SK-N-SH (cell line): ENCODE measurements at regions not wholly inside any gene's neighbourhood (a gene's known extent, or its start where the extent isn't known, plus 50 kb on each side); places are given as distances from the start of the nearest gene placed in this dataset.

Experiments
- CHD2 ChIP-seq: fragments of 150-350 bp; IDR thresholded peaks from 2 replicates; pipeline ENCODE4 v1.6.1; 2018; ENCODE audit warnings: low read length; ENCODE audit not compliant: partially characterized antibody
- ELF1 ChIP-seq: IDR thresholded peaks from 2 replicates; pipeline ENCODE4 v1.4.0; 2012
- EZH2phosphoT487 ChIP-seq: fragments of 200-600 bp; sonication (generic); IDR thresholded peaks from 2 replicates; pipeline ENCODE4 v1.6.1; 2017; ENCODE audit warnings: low read depth, mixed run types, mild to moderate bottlenecking, antibody characterized with exemption, moderate library complexity, borderline replicate concordance
- FOXM1 ChIP-seq: IDR thresholded peaks from 2 replicates; pipeline ENCODE4 v1.4.0; 2012; ENCODE audit warnings: low read depth, mild to moderate bottlenecking
- PBX3 ChIP-seq: IDR thresholded peaks from 2 replicates; pipeline ENCODE4; 2012
- RFX5 ChIP-seq: IDR thresholded peaks from 2 replicates; pipeline ENCODE4 v1.6.1; 2012; ENCODE audit warnings: mild to moderate bottlenecking, improper control_type of control experiment, low read length
- TEAD4 ChIP-seq: IDR thresholded peaks from 2 replicates; pipeline ENCODE4 v1.4.0; 2012; ENCODE audit warnings: mild to moderate bottlenecking, borderline replicate concordance; ENCODE audit not compliant: insufficient read depth
- USF1 ChIP-seq: IDR thresholded peaks from 2 replicates; pipeline ENCODE4 v1.4.0; 2012; ENCODE audit warnings: low read depth, borderline replicate concordance
- YY1 ChIP-seq: IDR thresholded peaks from 2 replicates; pipeline ENCODE4 v1.4.0; 2012; ENCODE audit warnings: low read depth, mild to moderate bottlenecking
- TF ChIP-seq, protein P1 (sequence below): fragments of 200-600 bp; sonication (generic); IDR thresholded peaks from 2 replicates; pipeline ENCODE4 v1.6.1; 2017; ENCODE audit warnings: antibody characterized with exemption, mild to moderate bottlenecking, moderate library complexity

DNA sequence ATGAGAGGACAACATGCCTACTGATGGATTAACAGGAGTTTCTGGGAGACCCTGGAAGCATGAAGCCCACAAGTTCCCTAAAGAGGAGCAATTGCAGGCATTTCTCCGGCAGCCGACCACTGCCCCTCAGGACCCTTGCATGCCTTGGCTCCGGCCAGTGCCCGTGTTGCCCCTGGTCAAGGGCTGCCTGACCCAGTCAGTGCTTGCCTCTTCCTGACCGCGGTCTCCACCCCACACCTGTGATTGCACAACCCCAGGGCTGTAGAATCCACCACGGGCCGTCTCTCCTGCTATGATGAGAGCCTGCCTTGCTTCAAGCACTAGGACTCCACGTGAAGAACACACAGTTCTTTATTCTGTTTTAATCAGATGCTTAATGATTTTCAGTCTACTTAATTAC is 127.5 kb downstream of the GLI2 start:
- no peak for TF ChIP-seq TEAD4
- TF ChIP-seq, protein P1, sequence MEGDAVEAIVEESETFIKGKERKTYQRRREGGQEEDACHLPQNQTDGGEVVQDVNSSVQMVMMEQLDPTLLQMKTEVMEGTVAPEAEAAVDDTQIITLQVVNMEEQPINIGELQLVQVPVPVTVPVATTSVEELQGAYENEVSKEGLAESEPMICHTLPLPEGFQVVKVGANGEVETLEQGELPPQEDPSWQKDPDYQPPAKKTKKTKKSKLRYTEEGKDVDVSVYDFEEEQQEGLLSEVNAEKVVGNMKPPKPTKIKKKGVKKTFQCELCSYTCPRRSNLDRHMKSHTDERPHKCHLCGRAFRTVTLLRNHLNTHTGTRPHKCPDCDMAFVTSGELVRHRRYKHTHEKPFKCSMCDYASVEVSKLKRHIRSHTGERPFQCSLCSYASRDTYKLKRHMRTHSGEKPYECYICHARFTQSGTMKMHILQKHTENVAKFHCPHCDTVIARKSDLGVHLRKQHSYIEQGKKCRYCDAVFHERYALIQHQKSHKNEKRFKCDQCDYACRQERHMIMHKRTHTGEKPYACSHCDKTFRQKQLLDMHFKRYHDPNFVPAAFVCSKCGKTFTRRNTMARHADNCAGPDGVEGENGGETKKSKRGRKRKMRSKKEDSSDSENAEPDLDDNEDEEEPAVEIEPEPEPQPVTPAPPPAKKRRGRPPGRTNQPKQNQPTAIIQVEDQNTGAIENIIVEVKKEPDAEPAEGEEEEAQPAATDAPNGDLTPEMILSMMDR, result no peak
- no peak for TF ChIP-seq FOXM1
- no peak for TF ChIP-seq USF1
- no peak for TF ChIP-seq EZH2phosphoT487
- TF ChIP-seq ELF1, result no peak
- no peak for TF ChIP-seq RFX5
- no peak for TF ChIP-seq YY1
- TF ChIP-seq CHD2, result no peak
- no peak for TF ChIP-seq PBX3
